Neural crest cell (in vitro differentiated cells): ENCODE measurements at regions not wholly inside any gene's neighbourhood (a gene's known extent, or its start where the extent isn't known, plus 50 kb on each side); places are given as distances from the start of the nearest gene placed in this dataset.

Experiments used
- DNase-seq: peaks from one replicate; pipeline ENCODE4 v3.0.0; 2021; ENCODE audit warnings: low read depth, mixed read lengths, low spot score
- H3K27ac Mint-ChIP-seq: one replicate; pipeline ENCODE4 v1.8.0; 2021; ENCODE audit warnings: mild to moderate bottlenecking, mixed read lengths; ENCODE audit not compliant: unreplicated experiment
- H3K27me3 Mint-ChIP-seq: 2 replicates; pipeline ENCODE4 v1.8.0; 2021; ENCODE audit warnings: low read depth, mild to moderate bottlenecking, mixed read lengths
- H3K36me3 Mint-ChIP-seq: 2 replicates; pipeline ENCODE4 v1.8.0; 2021; ENCODE audit warnings: low read depth, mild to moderate bottlenecking, mixed read lengths
- H3K4me1 Mint-ChIP-seq: 2 replicates; pipeline ENCODE4 v1.8.0; 2021; ENCODE audit warnings: mixed read lengths
- H3K4me3 Mint-ChIP-seq: one replicate; pipeline ENCODE4 v1.8.0; 2021; ENCODE audit warnings: mild to moderate bottlenecking, mixed read lengths
- H3K9me3 Mint-ChIP-seq: 2 replicates; pipeline ENCODE4 v1.8.0; 2021; ENCODE audit warnings: mixed read lengths
- TF ChIP-seq, protein P1 (sequence below): fragments of 200-600 bp; sonication (generic); conservative IDR thresholded peaks from 2 replicates; pipeline ENCODE4 v1.5.0; 2021; ENCODE audit warnings: antibody characterized with exemption, mild to moderate bottlenecking

DNA sequence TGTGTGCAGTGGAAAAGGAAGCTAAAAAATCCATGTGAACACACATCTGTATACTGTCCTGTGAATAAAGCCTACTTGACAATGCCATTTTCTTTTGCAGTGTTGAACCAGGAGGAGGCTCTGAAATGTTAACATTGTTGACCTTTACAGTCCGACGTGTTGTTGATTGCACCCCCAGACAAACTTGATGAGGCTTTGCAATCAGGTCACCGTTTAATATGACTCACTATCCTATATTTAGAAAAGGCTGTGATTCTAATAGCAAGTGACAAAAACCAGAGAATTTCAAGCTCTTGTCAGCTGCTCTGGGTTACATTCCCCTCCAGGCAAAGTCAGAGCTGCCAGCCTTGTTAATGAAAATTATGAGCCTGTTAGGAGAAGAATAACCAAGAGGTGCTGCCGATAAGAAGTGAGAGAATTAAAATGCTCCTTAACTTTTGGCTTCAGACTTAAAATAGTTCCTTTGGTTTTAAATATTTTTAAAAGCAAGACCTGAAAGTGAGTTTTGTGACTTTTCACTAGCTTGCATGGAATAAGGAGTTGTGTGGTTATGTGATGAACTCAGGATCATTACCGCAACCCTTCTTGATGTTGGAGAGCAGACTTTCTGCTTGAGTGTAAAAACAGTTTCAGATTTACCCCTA, 162.1 kb downstream of the QPCT start:
- no peaks in the 10 kb centered on the region for H3K27me3 Mint-ChIP-seq

DNA sequence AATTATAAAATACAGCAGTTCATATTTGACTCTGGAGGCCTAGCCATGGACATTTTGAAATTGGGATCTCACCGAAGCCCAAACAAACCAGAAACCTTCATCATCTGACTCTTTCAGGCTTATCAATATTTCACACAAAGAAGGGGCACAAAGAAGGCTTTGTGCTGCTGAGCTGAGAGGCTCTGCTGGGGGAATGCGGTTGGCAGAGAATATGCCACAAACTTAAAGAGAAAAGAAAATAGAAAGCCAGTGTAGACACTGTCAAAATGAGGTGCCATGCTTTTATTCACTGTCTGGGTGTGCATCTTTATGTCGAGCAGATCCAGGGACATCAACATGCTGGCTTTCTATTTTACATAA, 162.6 kb downstream of the QPCT start:
- H3K36me3 Mint-ChIP-seq = no peaks in the 10 kb centered on the region
- TF ChIP-seq, protein P1, sequence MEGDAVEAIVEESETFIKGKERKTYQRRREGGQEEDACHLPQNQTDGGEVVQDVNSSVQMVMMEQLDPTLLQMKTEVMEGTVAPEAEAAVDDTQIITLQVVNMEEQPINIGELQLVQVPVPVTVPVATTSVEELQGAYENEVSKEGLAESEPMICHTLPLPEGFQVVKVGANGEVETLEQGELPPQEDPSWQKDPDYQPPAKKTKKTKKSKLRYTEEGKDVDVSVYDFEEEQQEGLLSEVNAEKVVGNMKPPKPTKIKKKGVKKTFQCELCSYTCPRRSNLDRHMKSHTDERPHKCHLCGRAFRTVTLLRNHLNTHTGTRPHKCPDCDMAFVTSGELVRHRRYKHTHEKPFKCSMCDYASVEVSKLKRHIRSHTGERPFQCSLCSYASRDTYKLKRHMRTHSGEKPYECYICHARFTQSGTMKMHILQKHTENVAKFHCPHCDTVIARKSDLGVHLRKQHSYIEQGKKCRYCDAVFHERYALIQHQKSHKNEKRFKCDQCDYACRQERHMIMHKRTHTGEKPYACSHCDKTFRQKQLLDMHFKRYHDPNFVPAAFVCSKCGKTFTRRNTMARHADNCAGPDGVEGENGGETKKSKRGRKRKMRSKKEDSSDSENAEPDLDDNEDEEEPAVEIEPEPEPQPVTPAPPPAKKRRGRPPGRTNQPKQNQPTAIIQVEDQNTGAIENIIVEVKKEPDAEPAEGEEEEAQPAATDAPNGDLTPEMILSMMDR = no peak
- H3K27me3 Mint-ChIP-seq = no peaks in the 10 kb centered on the region
- H3K9me3 Mint-ChIP-seq = no peaks in the 10 kb centered on the region
- DNase-seq = no peak
- H3K27ac Mint-ChIP-seq = peak overlapping the region; percentile 27
- no peak overlapping the region for H3K4me3 Mint-ChIP-seq
- peaks cover 27% of the 10 kb centered on the region for H3K4me1 Mint-ChIP-seq

More for the DNA sequence above, 162.1 kb downstream of the QPCT start:
- peaks cover 27% of the 10 kb centered on the region for H3K4me1 Mint-ChIP-seq
- peak overlapping the region; percentile 27 for H3K27ac Mint-ChIP-seq
- no peaks in the 10 kb centered on the region for H3K36me3 Mint-ChIP-seq
- DNase-seq = no peak
- TF ChIP-seq, protein P1 = no peak
- no peak overlapping the region for H3K4me3 Mint-ChIP-seq
- H3K9me3 Mint-ChIP-seq = no peaks in the 10 kb centered on the region

DNA sequence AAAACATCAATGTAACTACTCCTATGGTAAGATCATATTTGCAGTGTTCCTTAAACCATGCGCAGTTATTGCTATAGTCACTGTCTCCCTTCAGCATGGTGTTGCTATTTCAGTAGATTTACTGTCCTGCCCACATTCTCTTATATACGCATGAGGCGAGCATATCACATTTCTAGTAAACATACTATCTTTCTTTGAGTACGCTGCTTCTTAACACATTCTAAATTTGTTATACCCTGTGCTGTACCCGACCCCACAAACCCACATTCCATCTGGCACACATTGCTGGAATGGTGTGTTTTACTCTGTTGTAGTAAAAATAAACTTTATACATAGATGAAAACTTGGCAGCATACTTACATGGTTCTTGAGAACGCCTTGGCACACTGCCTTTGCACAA, 163.3 kb downstream of the QPCT start:
- Mint-ChIP-seq H3K4me3 (no peak overlapping the region), H3K4me1 (peaks cover 27% of the 10 kb centered on the region), H3K27me3 (no peaks in the 10 kb centered on the region), H3K36me3 (no peaks in the 10 kb centered on the region), H3K9me3 (no peaks in the 10 kb centered on the region), H3K27ac (no peak overlapping the region)
- no peak for DNase-seq
- TF ChIP-seq, protein P1 = no peak

DNA sequence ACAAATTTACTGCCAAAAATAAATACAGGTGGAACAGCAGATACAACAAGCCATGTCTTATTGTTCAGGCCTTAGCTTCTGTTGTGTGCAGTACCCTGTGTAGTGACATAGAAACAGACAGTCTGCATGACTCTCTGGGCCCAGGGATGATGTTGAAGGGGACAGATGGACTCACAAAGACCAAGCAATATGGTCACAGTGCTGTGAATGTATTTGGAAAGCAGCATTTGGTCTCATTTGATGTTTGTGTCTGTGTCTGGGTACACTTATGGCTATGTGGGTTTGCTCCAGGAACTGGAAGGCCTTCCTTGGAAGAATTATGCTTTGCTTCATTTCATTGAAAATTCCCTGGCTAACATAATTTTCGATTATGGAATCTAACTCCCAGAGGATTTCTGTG, 158.5 kb downstream of the CDC42EP3 start:
- Mint-ChIP-seq H3K27ac (no peak overlapping the region), H3K9me3 (peaks cover 2% of the 10 kb centered on the region), H3K27me3 (no peaks in the 10 kb centered on the region), H3K36me3 (no peaks in the 10 kb centered on the region), H3K4me1 (peaks cover 2% of the 10 kb centered on the region), H3K4me3 (no peak overlapping the region)
- DNase-seq = no peak
- TF ChIP-seq, protein P1 = no peak

DNA sequence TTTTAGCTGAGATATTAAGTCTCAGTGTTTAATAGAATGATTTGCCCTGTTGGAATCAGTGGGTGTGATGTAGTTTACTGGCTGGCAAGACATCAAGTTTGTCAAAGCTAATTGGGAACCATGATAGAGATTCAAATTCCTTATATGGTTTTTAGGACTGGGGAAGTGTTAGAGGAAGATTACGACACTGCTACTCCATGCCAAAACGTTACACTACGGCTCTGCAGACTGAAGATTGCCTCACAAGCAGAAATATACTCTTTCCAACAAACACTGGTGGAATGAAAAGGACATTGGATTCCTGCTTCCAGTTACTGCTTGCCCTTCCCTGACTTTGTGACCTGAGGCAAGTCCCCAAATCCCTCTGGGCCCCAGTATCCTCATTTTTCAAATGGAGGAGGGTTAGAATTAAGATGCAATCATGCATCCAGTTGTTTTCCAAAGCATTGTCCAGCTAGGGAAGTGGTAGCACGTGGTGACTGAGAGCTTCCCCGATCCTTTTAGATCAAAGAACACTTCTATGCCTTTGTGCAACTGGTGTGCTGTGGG, 147.6 kb downstream of the CDC42EP3 start:
- no peaks in the 10 kb centered on the region for H3K9me3 Mint-ChIP-seq
- no peak overlapping the region for H3K4me3 Mint-ChIP-seq
- peaks cover 5% of the 10 kb centered on the region for H3K4me1 Mint-ChIP-seq

More for the DNA sequence above, 147.6 kb downstream of the CDC42EP3 start:
- H3K36me3 Mint-ChIP-seq = no peaks in the 10 kb centered on the region
- no peak for DNase-seq
- no peaks in the 10 kb centered on the region for H3K27me3 Mint-ChIP-seq
- H3K27ac Mint-ChIP-seq = no peak overlapping the region
- TF ChIP-seq, protein P1 = no peak
